GM18502 (cell line): ENCODE measurements at regions not wholly inside any gene's neighbourhood (a gene's known extent, or its start where the extent isn't known, plus 50 kb on each side); places are given as distances from the start of the nearest gene placed in this dataset.

ENCODE experiments used
- ATAC-seq: cut with Tn5 transposase; IDR thresholded peaks from one replicate; pipeline ENCODE4 v1.9.1; 2021; ENCODE audit warnings: mild to moderate bottlenecking; ENCODE audit not compliant: unreplicated experiment, poor library complexity

GRCh38 chr1:87264976-87265375, 63.7 kb upstream of the LMO4 start:
- ATAC-seq: no peak

- ATAC-seq: no peak
Observed at GRCh38 chr1:87265786-87266185, 62.9 kb upstream of the LMO4 start.

DNA sequence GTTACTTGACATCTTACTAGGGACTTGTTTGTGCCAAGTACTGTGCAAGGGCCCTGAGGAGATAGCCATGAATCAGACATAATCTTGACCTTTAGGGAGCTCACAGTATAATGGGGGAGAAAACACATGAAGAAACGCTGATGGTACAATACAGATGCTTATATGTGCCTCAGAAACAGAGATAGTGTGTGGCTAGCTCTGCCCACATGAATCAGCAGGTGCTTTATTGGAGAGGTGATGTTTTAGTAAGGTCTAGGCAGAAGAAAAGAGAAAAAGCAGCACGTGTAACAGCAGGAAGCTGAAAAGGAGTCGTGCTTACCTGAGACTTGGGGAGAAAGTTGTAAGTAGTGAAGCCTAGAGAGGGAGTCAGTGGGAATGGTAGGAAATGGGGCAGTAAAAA, 60.6 kb upstream of the LMO4 start:
- ATAC-seq: no peak

GRCh38 chr1:87269921-87270320, 58.8 kb upstream of the LMO4 start:
- no peak for ATAC-seq

- no peak for ATAC-seq
Observed at GRCh38 chr1:87273291-87273690, 55.4 kb upstream of the LMO4 start.

DNA sequence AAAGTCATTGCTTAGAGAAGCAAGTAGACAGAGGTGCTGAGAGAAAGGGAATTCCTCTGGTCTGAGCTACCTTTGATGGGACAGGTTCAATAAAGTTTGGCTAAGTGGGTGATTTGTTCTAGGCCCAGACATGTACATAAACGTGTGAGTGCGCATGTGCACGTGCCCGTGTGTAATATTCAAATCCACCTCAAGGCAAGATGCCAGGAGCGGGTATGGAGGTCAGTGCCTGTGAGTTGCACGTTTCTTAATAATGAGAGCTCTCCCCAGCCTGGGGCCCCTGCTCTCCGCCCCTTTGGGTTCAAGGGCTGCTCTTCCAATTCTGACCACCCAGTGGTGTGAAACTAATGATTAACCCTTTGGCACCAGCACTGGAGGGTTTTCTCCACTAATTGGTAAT, 53.8 kb upstream of the LMO4 start:
- no peak for ATAC-seq

- no peak for ATAC-seq
Observed at GRCh38 chr1:87278825-87279535, 49.7 kb upstream of the LMO4 start.
